ENCODE measurements at regions not wholly inside any gene's neighbourhood (a gene's known extent, or its start where the extent isn't known, plus 50 kb on each side); places are given as distances from the start of the nearest gene placed in this dataset.

- Histone ChIP-seq H3K27ac (ENCODE audit: insufficient read length, low read depth, low read length) (no peak overlapping the region), H2BK12ac (ENCODE audit: insufficient read length, low read depth, low read length) (no peak overlapping the region), H3K23ac (ENCODE audit: insufficient read length, low read depth, low read length) (no peak overlapping the region), H4K20me1 (ENCODE audit: control insufficient read depth, insufficient read depth, insufficient read length) (no peaks in the 10 kb centered on the region), H3K9me3 (ENCODE audit: control insufficient read depth, low read depth, low read length) (no peaks in the 10 kb centered on the region), H3K4me1 (ENCODE audit: insufficient read depth, low read length) (no peaks in the 10 kb centered on the region), H4K8ac (replicated peaks; ENCODE audit: insufficient read length, low read depth, low read length) (no peak overlapping the region), H2BK20ac (ENCODE audit: low read depth, low read length, poor library complexity, severe bottlenecking) (no peak overlapping the region), H3K23me2 (ENCODE audit: insufficient read length, low read depth, low read length, poor library complexity, severe bottlenecking) (no peaks in the 10 kb centered on the region), H3K27me3 (ENCODE audit: insufficient read depth, low read length) (no peaks in the 10 kb centered on the region), H3K79me2 (ENCODE audit: insufficient read depth, low read length) (no peaks in the 10 kb centered on the region), H3K9ac (ENCODE audit: extremely low read depth, insufficient read length, low read length) (no peak overlapping the region), H2BK15ac (ENCODE audit: low read depth, low read length) (no peak overlapping the region), H3K4me2 (ENCODE audit: insufficient read depth, insufficient read length, low read length) (no peak overlapping the region), H2AFZ (ENCODE audit: low read length) (no peak overlapping the region), H3T11ph (ENCODE audit: low read length) (no peak overlapping the region), H3K79me1 (ENCODE audit: insufficient read depth, low read depth, low read length, poor library complexity, severe bottlenecking) (no peaks in the 10 kb centered on the region), H2BK120ac (ENCODE audit: low read depth, low read length, poor library complexity, severe bottlenecking) (no peak overlapping the region), H3K18ac (ENCODE audit: insufficient read length, low read depth, low read length) (no peak overlapping the region), H3K56ac (ENCODE audit: insufficient read length, low read depth, low read length) (no peak overlapping the region), H2BK5ac (ENCODE audit: insufficient read length, low read length) (no peak overlapping the region), H3K4ac (ENCODE audit: low read depth, low read length) (no peak overlapping the region), H4K91ac (ENCODE audit: insufficient read length, low read depth, low read length) (no peak overlapping the region), H3K14ac (ENCODE audit: insufficient read depth, low read length) (no peak overlapping the region), H4K5ac (ENCODE audit: insufficient read length, low read depth, low read length) (no peak overlapping the region), H2AK5ac (ENCODE audit: insufficient read length, low read length) (no peak overlapping the region)
- Mint-ChIP-seq H3K4me3 (no peak overlapping the region), H3K27me3 (ENCODE audit: low read depth) (no peaks in the 10 kb centered on the region), H3K4me1 (no peaks in the 10 kb centered on the region), H3K9me3 (no peaks in the 10 kb centered on the region), H3K36me3 (ENCODE audit: insufficient read depth in 1 of 3, low read depth in 3 of 3) (no peaks in the 10 kb centered on the region), H3K27ac (no peak overlapping the region)
- DNase-seq = no peak
- TF ChIP-seq, protein P1, sequence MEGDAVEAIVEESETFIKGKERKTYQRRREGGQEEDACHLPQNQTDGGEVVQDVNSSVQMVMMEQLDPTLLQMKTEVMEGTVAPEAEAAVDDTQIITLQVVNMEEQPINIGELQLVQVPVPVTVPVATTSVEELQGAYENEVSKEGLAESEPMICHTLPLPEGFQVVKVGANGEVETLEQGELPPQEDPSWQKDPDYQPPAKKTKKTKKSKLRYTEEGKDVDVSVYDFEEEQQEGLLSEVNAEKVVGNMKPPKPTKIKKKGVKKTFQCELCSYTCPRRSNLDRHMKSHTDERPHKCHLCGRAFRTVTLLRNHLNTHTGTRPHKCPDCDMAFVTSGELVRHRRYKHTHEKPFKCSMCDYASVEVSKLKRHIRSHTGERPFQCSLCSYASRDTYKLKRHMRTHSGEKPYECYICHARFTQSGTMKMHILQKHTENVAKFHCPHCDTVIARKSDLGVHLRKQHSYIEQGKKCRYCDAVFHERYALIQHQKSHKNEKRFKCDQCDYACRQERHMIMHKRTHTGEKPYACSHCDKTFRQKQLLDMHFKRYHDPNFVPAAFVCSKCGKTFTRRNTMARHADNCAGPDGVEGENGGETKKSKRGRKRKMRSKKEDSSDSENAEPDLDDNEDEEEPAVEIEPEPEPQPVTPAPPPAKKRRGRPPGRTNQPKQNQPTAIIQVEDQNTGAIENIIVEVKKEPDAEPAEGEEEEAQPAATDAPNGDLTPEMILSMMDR (conservative IDR thresholded peaks at IDR 0.05) = no peak
- 100% methylated on average over 1 of the region's 8 CpGs for WGBS (ENCODE audit: extremely low coverage, insufficient read length, low lambda C conversion rate)
These were observed 120.2 kb upstream of the HS3ST2 start for GRCh38 chr16:22693638-22694340.
